RWPE1 (cell line): ENCODE measurements at regions not wholly inside any gene's neighbourhood (a gene's known extent, or its start where the extent isn't known, plus 50 kb on each side); places are given as distances from the start of the nearest gene placed in this dataset.

ENCODE experiments used
- CTCF ChIA-PET: fragments of 350-600 bp; sonication (Branson Sonifier 250); formaldehyde crosslinking; extraction: SDS; loops from one replicate; lab custom pipeline; 2021; lab: Yijun Ruan, JAX
- POLR2A ChIA-PET: fragments of 400-600 bp; formaldehyde crosslinking; extraction: SDS; loops from one replicate; lab custom pipeline; 2020; ENCODE audit warnings: antibody characterized with exemption; ENCODE audit not compliant: low non-redundant PET; lab: Yijun Ruan, JAX
- DNase-seq: peaks from one replicate; pipeline ENCODE4 v3.0.0; 2012; ENCODE audit warnings: low spot score
- H3K27ac ChIP-seq: fragments of 450-650 bp; 2 replicates; pipeline ENCODE4 v1.5.1; 2017
- CTCF ChIP-seq: fragments of 450-650 bp; conservative IDR thresholded peaks from 2 replicates; pipeline ENCODE4 v1.5.1; 2017; ENCODE audit warnings: low read depth, mild to moderate bottlenecking

- POLR2A ChIA-PET, result no interaction called here
- CTCF ChIA-PET, result no interaction called here
- no peak overlapping the region for H3K27ac ChIP-seq
- no peak for DNase-seq
- no peak for TF ChIP-seq CTCF
Measured at GRCh38 chr5:44884036-44884435, 75.3 kb downstream of the MRPS30 start.

GRCh38 chr5:44885903-44886302 is 77.2 kb downstream of the MRPS30 start:
- no peak overlapping the region for H3K27ac ChIP-seq
- TF ChIP-seq CTCF, result no peak
- ChIA-PET CTCF (interaction anchor here (0.7 kb wide), 1 partner anchor 635 kb away, joined by 4 read pairs; no protein-coding TSS in a partner anchor), POLR2A (no interaction called here)
- DNase-seq, result peak; percentile 13

GRCh38 chr5:44887722-44888121 is 79.0 kb downstream of the MRPS30 start:
- H3K27ac ChIP-seq, result no peak overlapping the region
- CTCF ChIA-PET, result no interaction called here
- DNase-seq, result no peak
- POLR2A ChIA-PET, result no interaction called here
- no peak for TF ChIP-seq CTCF

GRCh38 chr5:44888435-44888834 is 79.7 kb downstream of the MRPS30 start:
- no peak for TF ChIP-seq CTCF
- ChIA-PET CTCF (no interaction called here), POLR2A (no interaction called here)
- no peak for DNase-seq
- no peak overlapping the region for H3K27ac ChIP-seq

GRCh38 chr5:44891116-44891515 is 82.4 kb downstream of the MRPS30 start:
- TF ChIP-seq CTCF, result no peak
- H3K27ac ChIP-seq, result no peak overlapping the region
- ChIA-PET POLR2A (no interaction called here), CTCF (no interaction called here)
- DNase-seq, result no peak

- no peak for TF ChIP-seq CTCF
- H3K27ac ChIP-seq, result no peak overlapping the region
- ChIA-PET CTCF (interaction anchor here (0.7 to 0.8 kb wide), 2 partner anchors 28 to 1224 kb away, joined by 3 read pairs; no protein-coding TSS in a partner anchor), POLR2A (no interaction called here)
- no peak for DNase-seq
Measured at GRCh38 chr5:44900273-44900954, 91.7 kb downstream of the MRPS30 start.
